NCI-H2227 (cell line): ENCODE measurements at regions not wholly inside any gene's neighbourhood (a gene's known extent, or its start where the extent isn't known, plus 50 kb on each side); places are given as distances from the start of the nearest gene placed in this dataset.

Experiments
- DNase-seq: peaks from one replicate; lab custom pipeline; 2025; ENCODE audit not compliant: unreplicated experiment; lab: John Stamatoyannopoulos, UW

- no peak for DNase-seq
Observed at GRCh38 chr3:154584974-154585373, 155.0 kb upstream of the GPR149 start.

DNA sequence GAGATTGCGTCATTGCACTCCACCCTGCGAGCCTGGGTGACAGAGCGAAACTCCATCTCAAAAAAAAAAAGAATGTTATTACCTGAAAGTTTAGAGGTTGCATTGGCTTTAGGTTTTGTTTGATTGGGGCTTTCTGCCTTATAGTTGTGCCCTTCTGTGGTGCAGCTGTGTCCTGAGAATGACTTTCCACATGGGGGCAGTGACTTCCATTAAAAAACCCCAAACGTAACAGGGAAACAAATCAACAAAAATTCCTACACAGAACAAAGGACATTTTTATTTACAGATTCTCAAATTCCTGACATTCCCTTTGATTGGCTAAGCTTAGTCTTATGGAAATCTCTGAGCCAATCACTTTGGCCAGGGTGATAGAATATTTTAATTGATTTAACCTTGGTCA, 154.1 kb upstream of the GPR149 start:
- DNase-seq = no peak

DNA sequence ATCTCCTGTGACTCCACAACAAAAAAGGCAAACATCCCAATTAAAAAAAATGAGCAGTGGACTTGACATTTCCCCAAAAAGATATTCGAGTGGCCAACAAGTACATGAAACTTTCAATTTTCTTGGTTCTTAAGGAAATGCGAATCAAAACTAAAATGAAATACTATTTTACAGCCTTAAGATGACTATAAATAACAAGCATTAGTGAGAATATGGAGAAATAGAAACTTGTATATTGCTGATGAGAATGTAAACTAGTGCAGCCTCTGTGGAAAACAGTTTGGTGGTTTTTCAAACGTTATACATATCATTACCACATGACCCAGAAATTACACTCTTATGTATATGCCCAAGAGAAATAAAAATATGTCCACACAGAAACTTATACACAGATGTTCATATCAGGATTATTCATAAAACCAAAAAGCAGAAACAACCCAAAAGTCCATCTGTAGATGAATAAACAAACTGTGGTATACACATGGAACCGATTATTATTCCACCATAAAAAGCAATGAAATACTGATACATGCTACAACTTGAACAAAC, 153.2 kb upstream of the GPR149 start:
- no peak for DNase-seq

- no peak for DNase-seq
Observed at GRCh38 chr3:154582501-154582900, 152.5 kb upstream of the GPR149 start.

DNA sequence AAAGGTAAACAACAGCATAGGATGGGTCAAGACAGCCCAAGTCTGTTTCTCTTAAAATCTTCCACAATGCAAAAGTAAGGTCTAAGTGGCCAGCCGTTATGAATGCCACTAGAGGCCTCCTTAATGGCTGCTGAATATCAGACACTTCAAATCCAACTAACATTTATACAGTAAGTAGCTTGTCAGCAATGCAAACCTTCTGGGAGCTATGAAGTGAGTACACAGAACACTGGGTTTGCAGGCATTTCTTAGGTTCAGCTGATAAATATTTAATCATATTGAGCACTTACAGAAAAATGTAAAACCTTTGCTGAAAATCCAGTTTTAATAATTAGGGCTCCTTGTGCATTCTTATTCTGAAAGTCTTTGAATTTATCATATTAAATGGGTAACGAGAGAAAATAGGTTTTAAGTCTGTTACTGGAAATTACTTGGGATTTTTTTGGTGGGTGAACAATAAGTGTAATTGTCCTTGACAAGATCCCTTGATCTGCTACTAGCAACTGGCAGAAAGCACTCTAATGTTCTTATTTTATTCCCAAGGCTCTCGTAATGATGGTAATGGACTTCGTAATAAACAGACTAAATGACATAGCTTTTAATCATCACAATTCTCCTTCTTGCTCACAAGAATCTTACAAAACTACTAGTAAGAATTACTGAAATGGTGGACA, 141.7 kb upstream of the GPR149 start:
- no peak for DNase-seq

DNA sequence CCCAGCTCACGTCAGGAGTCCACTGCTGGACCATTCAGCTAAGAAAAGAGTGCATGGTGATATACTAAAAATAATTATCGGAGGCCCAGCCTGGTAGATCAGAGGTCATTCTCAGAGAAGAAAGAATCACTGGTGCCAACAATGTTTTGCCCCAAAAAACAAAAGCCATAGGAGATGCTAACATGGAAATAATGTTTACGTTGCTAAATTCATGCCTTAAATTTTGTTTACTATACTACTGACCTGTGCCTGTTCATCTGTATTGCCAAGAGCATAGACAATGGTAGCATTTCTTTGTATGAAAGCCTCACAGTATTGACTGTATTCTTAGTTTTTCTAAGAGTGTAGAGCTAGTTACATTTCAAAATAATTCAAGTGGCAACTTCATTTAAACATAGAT, 138.1 kb upstream of the GPR149 start:
- no peak for DNase-seq

GRCh38 chr3:154559623-154560022, 129.6 kb upstream of the GPR149 start:
- DNase-seq = no peak

DNA sequence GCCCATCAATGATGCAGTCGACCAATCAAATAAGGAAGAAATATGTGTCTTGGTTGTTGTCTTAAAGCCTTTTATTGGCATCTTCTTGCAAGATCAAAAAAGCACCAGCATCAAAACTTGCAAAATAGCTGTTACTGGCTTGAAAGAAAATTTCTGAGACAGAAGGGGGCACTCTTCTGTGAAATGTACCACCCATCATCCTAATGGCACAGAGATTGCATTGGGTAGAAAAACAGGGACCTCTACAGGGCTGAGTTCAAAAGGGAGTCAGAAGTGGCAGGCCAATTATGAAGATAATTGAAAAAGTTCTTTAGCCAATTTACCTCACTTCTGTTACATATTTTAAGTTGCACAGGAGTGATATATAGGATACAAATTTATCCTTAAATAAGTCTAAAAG, 122.3 kb upstream of the GPR149 start:
- no peak for DNase-seq

- no peak for DNase-seq
Observed at GRCh38 chr3:154549391-154549790, 119.4 kb upstream of the GPR149 start.

GRCh38 chr3:154548341-154548740, 118.4 kb upstream of the GPR149 start:
- no peak for DNase-seq

GRCh38 chr3:154542837-154543236, 112.8 kb upstream of the GPR149 start:
- no peak for DNase-seq

DNA sequence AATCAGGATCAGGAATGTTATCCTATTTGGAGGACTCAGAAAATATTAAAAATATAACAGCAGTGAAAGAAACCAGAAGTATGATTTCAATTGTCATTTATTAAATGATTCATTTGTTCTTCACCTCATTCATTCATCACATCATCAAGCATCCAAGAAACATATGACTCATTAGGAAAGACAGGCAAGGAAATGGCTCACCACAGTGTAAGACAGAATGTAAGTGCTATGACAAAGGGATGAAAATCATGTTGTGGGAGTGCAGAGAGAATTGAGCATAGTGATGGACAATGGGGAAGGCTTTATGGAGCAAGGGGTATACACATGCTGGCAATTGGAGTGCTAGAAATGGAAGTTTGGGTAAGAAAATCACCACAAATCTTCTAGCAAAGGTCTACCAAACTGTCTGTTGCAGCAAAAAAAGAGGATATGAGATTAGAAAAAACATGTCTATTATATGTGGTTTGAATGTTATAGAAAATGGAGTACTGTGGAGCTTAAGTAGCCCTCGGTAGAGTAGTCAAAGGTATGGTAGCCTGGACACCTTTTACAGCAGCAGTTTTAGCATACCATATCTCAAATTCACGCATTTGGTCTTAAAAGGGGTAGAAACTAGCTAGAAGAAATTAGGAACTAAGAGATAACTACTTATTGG, 111.1 kb upstream of the GPR149 start:
- no peak for DNase-seq

DNA sequence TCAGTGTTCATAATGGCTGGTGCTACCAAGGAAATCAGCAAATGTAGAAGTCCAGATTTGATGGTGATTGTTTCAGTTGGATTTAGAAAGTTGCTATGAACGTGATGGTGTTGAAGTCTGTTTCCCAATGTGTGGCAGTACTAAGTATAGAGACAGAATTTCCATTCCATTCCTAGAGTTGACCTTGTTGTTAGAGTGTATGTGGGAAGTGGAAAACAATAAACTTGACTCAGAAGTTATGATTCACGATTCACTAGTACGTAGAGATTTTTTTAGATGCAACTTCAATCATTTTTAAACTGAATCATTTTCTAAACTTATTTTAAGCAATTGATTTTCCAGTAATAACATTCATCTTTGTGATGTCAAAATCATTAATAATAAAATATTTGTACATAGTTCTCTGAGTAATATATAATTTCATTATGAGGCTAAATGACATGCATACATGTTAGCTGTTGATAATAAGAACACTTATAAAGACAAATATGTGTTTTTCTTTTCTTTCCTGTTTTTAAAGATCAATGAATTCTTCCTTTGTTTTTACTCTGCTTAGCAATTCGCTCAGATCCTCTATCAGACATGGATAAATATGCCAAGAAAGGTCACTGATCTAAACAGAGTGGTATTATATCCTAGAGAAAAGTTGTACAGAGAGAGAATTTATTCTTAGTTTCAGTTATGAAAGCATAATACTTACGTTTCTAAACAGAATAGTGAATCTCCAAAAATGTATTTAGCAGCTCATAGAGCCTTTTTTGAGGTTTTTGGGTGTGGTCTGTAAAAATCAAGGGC, 108.8 kb upstream of the GPR149 start:
- DNase-seq = no peak

GRCh38 chr3:154536751-154537150, 106.8 kb upstream of the GPR149 start:
- no peak for DNase-seq

DNA sequence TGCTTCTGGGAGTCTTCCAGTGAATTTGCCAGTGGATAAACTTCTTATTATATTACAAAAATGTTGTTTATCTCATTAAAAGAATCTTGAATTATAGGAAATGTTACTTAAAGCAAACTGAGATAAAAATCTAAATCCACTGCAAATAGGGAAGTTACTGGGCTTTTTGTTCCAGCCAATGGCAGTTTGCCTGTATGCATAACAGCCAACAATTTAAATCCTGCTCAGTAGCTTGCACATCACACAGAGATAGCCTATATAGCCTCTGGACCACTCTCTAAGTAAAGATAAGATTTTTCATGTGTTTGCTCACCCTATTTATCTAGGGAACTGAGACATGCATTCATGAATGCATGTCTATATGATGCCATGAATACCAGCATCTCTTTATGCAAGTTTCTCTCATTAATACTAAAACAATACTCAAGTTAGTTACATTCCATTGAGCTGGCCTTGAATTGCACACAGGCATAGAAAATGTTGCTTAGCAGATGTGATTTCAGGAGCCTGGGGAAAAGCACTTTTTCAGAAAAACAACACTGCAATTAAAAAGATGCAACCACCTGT, 92.1 kb upstream of the GPR149 start:
- no peak for DNase-seq

DNA sequence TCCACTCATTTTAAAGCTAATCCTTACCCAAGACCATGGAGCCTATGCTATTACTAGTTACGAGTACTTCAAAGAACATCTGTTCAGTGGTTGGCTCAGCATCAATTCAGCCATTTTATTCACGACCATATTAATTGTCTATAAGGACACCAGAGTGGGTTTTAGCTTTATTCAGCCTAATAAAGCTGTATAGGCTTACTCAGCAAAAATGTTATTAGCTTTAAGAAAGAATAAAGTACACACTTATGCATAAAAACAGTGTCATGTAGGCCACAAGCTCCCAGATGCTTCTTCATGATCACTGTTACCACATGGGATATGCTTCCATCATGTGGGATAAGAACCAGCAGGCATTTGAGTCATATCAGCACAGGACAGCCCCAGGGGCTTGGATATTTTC, 87.4 kb upstream of the GPR149 start:
- no peak for DNase-seq

- DNase-seq = no peak
Observed at GRCh38 chr3:154515921-154516320, 85.9 kb upstream of the GPR149 start.

- DNase-seq = no peak
Observed at GRCh38 chr3:154510780-154511179, 80.8 kb upstream of the GPR149 start.

DNA sequence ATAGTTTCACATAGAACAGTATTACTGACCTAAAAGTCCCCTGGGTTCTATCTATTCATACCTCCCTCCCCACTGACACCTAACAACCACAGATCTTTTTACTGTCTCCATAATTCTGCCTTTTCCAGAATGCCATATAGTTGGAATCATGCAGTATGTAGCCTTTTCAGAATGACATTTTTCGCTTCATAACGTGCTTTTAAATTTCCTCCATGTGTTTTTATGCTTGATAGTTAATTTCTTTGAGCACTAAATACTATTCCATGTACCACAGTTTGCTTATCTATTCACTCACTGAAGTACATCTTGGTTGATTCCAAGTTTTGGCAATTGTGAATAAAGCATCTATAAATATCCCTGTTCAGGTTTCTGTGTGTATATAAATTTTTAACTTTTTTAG, 77.7 kb upstream of the GPR149 start:
- DNase-seq = no peak

GRCh38 chr3:154496978-154497377, 67.0 kb upstream of the GPR149 start:
- no peak for DNase-seq

GRCh38 chr3:154496540-154496939, 66.5 kb upstream of the GPR149 start:
- no peak for DNase-seq

DNA sequence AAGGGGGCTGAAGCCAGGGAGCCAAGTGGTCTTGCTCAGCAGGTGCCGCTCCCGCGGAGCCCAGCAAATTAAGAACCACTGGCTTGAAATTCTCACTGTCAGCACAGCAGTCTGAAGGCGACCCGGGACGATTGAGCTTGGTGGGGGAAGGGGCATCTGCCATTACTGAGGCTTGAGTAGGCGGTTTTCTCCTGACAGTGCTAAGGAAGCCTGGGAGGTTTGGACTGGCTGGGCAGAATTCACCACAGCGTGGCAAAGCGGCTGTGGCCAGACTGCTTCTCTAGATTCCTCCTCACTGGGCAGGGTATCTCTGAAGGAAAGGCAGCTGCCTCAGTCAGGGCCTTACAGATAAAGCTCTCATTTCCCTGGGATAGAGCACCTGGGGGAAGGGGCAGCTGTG, 57.0 kb upstream of the GPR149 start:
- DNase-seq = no peak
